Coronary artery (tissue), 2 donors: ENCODE measurements at regions not wholly inside any gene's neighbourhood (a gene's known extent, or its start where the extent isn't known, plus 50 kb on each side); places are given as distances from the start of the nearest gene placed in this dataset.
A peak's percentile ranks its signal among the peaks of the same experiment; 100 is the strongest.
"Not testable (repeated sequence)": the region's sequence is repeated elsewhere in the genome, so short reads cannot be mapped to it uniquely, and the experiment has no call there.

Source experiments
- DNase-seq: peaks from one replicate; pipeline ENCODE4 v3.0.0-alpha.2; 2017; ENCODE audit warnings: low spot score
- H3K27ac ChIP-seq, 2 donors: fragments of 200-600 bp; sonication (generic); one replicate each; pipeline ENCODE4 v1.5.1; 2016 to 2019
- H3K4me3 ChIP-seq: fragments of 200-600 bp; sonication (generic); 2 replicates; pipeline ENCODE4 v1.5.1; 2016; ENCODE audit warnings: mild to moderate bottlenecking, moderate library complexity
- TF ChIP-seq, protein P1 (sequence below): fragments of 200-600 bp; sonication (generic); IDR thresholded peaks from one replicate; pipeline ENCODE4 v1.5.1; 2019; ENCODE audit warnings: antibody characterized with exemption

DNA sequence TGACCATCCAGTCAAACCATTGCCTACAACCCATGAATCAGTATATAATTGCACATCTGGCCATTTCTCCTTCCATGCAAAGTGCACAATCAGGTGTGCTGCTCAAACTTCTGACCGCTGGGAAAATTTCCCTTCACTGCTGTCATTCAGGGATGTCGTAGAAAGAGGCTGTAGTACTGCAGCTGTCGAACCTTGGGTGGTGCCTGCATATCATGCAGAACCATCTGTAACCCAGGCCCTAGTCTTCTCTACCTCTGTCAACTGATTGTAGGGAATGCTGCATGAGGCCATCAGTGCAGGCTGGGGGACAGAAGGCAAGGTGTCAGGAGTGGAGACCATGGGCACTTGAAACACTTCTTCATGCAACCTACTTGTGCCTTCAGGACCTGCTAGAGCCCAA lies 267.5 kb downstream of the CALCRL start:
- TF ChIP-seq, protein P1, sequence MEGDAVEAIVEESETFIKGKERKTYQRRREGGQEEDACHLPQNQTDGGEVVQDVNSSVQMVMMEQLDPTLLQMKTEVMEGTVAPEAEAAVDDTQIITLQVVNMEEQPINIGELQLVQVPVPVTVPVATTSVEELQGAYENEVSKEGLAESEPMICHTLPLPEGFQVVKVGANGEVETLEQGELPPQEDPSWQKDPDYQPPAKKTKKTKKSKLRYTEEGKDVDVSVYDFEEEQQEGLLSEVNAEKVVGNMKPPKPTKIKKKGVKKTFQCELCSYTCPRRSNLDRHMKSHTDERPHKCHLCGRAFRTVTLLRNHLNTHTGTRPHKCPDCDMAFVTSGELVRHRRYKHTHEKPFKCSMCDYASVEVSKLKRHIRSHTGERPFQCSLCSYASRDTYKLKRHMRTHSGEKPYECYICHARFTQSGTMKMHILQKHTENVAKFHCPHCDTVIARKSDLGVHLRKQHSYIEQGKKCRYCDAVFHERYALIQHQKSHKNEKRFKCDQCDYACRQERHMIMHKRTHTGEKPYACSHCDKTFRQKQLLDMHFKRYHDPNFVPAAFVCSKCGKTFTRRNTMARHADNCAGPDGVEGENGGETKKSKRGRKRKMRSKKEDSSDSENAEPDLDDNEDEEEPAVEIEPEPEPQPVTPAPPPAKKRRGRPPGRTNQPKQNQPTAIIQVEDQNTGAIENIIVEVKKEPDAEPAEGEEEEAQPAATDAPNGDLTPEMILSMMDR = no peak
- Histone ChIP-seq H3K4me3 (no peak overlapping the region), H3K27ac (no peak overlapping the region)
- DNase-seq = no peak

DNA sequence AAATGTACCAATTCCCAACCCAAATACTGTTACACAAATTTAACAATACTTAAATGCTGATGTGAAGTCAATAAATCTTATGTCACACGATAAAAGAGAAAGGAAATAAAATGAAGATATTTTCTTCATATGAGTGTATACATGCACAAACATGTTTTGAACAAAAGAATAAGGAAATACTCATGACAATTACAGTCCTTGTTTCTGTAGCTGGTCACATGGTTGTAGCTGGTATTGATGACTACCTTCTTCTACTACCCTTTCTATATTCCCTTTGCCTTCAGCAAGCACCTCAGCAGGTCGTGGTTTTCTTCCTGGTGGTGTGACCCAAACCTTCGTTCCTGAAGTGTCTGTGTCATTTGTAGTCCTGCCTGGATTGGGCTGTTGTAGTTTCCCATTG lies 269.2 kb downstream of the CALCRL start:
- H3K27ac ChIP-seq, H3K4me3 ChIP-seq, DNase-seq: not testable (repeated sequence)

DNA sequence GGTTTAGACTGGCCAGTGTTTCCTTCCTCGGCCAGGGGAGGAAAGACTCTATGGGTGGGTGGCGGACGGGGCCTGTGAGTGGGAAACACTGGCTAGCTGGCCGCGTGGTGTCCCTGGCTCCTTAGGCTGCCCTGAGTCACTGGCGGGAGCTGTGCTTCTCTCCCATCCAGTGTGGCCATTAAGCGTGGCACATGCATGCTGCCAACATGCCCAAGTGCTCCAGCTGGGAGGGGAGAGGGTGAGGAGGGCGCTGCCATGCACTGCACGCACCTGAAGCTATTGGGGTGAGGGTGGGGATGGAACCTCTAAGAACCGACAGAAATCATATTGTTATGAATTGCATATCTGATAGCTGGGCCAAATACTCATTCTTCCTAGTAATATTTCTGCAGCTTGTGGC lies 270.8 kb downstream of the CALCRL start:
- no peak overlapping the region for H3K4me3 ChIP-seq
- TF ChIP-seq, protein P1 = no peak
- no peak for DNase-seq
- H3K27ac ChIP-seq = no peak overlapping the region

DNA sequence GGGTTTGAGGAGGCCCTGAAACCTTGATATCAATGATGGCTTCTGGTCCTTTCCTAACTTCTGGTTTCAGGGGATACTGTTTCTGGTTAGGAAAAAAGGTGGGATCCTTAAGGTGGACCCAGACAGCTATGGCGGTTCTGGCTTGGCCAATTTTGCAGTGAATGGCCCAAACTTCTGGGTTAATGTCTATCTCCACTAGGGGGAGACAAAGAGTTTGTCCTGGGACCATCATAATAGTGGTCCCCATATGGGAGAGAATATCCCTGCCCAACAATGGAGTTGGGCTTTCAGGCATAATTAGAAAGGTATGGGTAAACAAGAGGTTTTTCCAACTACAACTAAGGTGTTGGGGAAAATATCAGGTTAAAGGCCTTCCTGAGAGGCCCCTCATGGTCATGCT lies 273.5 kb downstream of the CALCRL start:
- Histone ChIP-seq H3K27ac (no peak overlapping the region), H3K4me3 (no peak overlapping the region)
- TF ChIP-seq, protein P1 = no peak
- no peak for DNase-seq

DNA sequence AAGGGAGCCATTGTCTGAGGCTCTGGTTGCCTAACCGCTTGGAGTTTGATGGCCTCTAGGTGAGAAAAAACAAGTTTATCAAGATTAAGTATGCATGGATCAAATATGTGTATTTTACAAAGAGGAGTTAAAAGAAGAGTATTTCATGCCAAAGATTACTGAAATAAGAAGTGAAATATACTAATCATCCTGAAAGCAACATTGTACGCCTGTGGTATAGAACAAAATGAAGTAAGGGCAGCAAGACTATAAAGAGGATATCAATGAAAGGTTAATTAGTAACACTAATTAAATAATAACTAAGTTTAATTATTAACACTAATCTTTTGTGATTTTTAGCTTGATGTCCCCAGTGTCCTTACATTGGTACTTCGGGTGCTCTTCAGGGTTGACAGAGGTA lies 276.7 kb downstream of the CALCRL start:
- Histone ChIP-seq H3K27ac (no peak overlapping the region), H3K4me3 (no peak overlapping the region)
- TF ChIP-seq, protein P1 = no peak
- DNase-seq = no peak

DNA sequence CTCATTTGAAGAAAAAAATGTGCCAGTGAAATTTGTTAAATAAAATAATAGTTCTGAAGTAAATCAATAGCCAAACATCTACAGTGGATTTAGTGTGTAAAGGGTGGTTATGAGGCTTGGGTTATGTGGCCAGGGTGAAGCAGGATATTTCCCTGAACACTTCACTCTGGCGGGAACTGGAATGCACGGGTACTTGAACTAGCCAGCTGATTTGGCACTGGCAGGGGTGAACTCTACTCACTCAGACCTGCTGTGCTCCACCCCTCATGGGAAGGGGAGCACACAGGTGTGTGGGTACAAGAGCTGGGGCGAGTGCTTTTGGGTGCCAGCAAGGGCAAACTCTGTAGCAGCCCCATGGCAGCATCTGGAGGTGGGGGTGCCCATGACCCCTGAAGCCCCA lies 278.2 kb downstream of the CALCRL start:
- no peak overlapping the region for H3K4me3 ChIP-seq
- no peak overlapping the region for H3K27ac ChIP-seq
- TF ChIP-seq, protein P1 = no peak
- DNase-seq = no peak

DNA sequence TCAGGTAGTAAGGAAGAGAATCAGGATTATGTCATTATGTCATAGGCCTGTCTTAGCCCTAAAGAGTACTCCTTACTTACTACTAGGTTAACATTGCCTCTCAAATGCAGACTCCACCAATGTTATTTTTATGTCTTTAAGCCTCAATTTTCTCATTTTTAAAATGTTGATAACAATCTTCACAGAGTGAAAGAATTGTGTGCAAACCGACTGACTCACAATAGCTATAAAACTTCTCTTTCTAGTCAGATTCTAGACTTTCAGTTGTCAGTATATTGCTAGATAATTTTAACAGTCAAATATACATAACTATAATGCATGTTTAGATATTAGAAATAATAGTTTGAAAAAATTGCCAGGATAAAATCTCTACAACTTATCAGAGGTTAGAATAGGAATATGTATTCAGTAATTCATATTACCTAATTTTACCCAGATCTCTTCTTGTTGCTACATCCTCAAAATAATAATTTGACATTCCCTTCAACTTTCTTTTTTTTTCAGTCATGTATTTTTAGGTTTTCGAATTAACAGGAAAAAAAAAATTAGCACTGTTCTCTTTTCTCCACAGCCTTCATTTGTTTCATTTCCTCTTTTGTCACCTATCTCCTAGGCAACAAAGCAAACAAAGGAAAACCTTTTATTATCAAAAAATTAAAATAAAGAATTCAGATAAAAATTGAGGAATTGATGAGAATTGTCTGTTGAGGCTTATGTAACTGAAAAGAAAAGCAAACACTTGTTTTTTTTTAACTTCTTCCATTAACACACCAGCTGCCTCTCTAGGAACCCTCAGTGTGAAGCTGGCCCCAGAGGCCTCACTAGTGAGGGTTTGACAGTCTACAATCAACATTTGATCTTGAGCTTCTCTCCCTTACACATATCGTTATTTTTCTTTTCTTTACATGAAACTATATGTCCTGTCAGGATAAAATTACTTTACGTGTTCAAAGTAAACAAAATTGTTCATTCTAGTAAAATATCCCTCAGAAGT lies 279.0 kb downstream of the CALCRL start:
- no peak overlapping the region for H3K4me3 ChIP-seq
- DNase-seq = no peak
- H3K27ac ChIP-seq = peak overlapping the region in 1 of 2 donors; percentile 13
- TF ChIP-seq, protein P1 = no peak
